Kasumi-1 (cell line): ENCODE measurements at regions not wholly inside any gene's neighbourhood (a gene's known extent, or its start where the extent isn't known, plus 50 kb on each side); places are given as distances from the start of the nearest gene placed in this dataset.
A peak's percentile ranks its signal among the peaks of the same experiment; 100 is the strongest.
"Not testable (repeated sequence)": the region's sequence is repeated elsewhere in the genome, so short reads cannot be mapped to it uniquely, and the experiment has no call there.

Source experiments
- DNase-seq, 2 experiments: peaks; one replicate each; lab custom pipeline; 2025; lab: John Stamatoyannopoulos, UW

- DNase-seq = no peak
These were observed 268.4 kb upstream of the AMIGO2 start for GRCh38 chr12:47348206-47348605.

- DNase-seq = no peak
These were observed 266.7 kb upstream of the AMIGO2 start for GRCh38 chr12:47346251-47347019.

GRCh38 chr12:47343684-47344567, 264.2 kb upstream of the AMIGO2 start:
- DNase-seq = no peak

- DNase-seq = no peak
These were observed 260.8 kb upstream of the AMIGO2 start for GRCh38 chr12:47340411-47341015.

- DNase-seq = no peak
These were observed 257.8 kb upstream of the AMIGO2 start for GRCh38 chr12:47337581-47337980.

- DNase-seq = not testable (repeated sequence)
These were observed 253.6 kb upstream of the AMIGO2 start for GRCh38 chr12:47333271-47333858.

GRCh38 chr12:47328831-47329545, 249.2 kb upstream of the AMIGO2 start:
- no peak for DNase-seq

- no peak for DNase-seq
These were observed 246.4 kb upstream of the AMIGO2 start for GRCh38 chr12:47326190-47326589.

GRCh38 chr12:47323802-47324201, 244.0 kb upstream of the AMIGO2 start:
- DNase-seq = no peak

GRCh38 chr12:47321436-47321835, 241.7 kb upstream of the AMIGO2 start:
- no peak for DNase-seq

GRCh38 chr12:47319746-47320145, 240.0 kb upstream of the AMIGO2 start:
- no peak for DNase-seq

- no peak for DNase-seq
These were observed 239.2 kb upstream of the AMIGO2 start for GRCh38 chr12:47318963-47319362.

- no peak for DNase-seq
These were observed 237.6 kb upstream of the AMIGO2 start for GRCh38 chr12:47317175-47317915.

GRCh38 chr12:47316609-47317049, 236.9 kb upstream of the AMIGO2 start:
- DNase-seq = no peak

GRCh38 chr12:47314996-47315395, 235.2 kb upstream of the AMIGO2 start:
- DNase-seq = no peak

- DNase-seq = peak; percentile 4 to 7
These were observed 233.2 kb upstream of the AMIGO2 start for GRCh38 chr12:47312808-47313426.

GRCh38 chr12:47312147-47312546, 232.4 kb upstream of the AMIGO2 start:
- DNase-seq = no peak

- DNase-seq = no peak
These were observed 231.8 kb upstream of the AMIGO2 start for GRCh38 chr12:47311568-47311967.

- DNase-seq = no peak
These were observed 231.3 kb upstream of the AMIGO2 start for GRCh38 chr12:47311010-47311409.

GRCh38 chr12:47308672-47309071, 228.9 kb upstream of the AMIGO2 start:
- no peak for DNase-seq
